ENCODE measurements at regions not wholly inside any gene's neighbourhood (a gene's known extent, or its start where the extent isn't known, plus 50 kb on each side); places are given as distances from the start of the nearest gene placed in this dataset.

- no peak for TF ChIP-seq CTCF (IDR thresholded peaks at IDR 0.05; ENCODE audit: extremely low read depth, insufficient read depth, missing control alignments)
- DNase-seq (ENCODE audit: low spot score): no peak
- in situ Hi-C loops (cut with MboI; ENCODE audit: low pct_unique_long_range_greater_than_20kb, low sequenced_read_pairs, unreplicated experiment): no loop called here
Measured at GRCh38 chr10:107930037-107930436, 765.5 kb upstream of the SORCS1 start.

- no peak for DNase-seq (ENCODE audit: low spot score)
- in situ Hi-C loops (cut with MboI; ENCODE audit: low pct_unique_long_range_greater_than_20kb, low sequenced_read_pairs, unreplicated experiment): no loop called here
- no peak for TF ChIP-seq CTCF (IDR thresholded peaks at IDR 0.05; ENCODE audit: extremely low read depth, insufficient read depth, missing control alignments)
Measured at GRCh38 chr10:107924458-107924857, 760.0 kb upstream of the SORCS1 start.

GRCh38 chr10:107919626-107920235, 755.2 kb upstream of the SORCS1 start:
- no peak for DNase-seq (ENCODE audit: low spot score)
- in situ Hi-C loops (cut with MboI; ENCODE audit: low pct_unique_long_range_greater_than_20kb, low sequenced_read_pairs, unreplicated experiment): no loop called here
- no peak for TF ChIP-seq CTCF (IDR thresholded peaks at IDR 0.05; ENCODE audit: extremely low read depth, insufficient read depth, missing control alignments)

- no peak for TF ChIP-seq CTCF (IDR thresholded peaks at IDR 0.05; ENCODE audit: extremely low read depth, insufficient read depth, missing control alignments)
- no peak for DNase-seq (ENCODE audit: low spot score)
- in situ Hi-C loops (cut with MboI; ENCODE audit: low pct_unique_long_range_greater_than_20kb, low sequenced_read_pairs, unreplicated experiment): no loop called here
Measured at GRCh38 chr10:107918171-107918570, 753.7 kb upstream of the SORCS1 start.

GRCh38 chr10:107915215-107915610, 750.7 kb upstream of the SORCS1 start:
- DNase-seq (ENCODE audit: low spot score): no peak
- in situ Hi-C loops (cut with MboI; ENCODE audit: low pct_unique_long_range_greater_than_20kb, low sequenced_read_pairs, unreplicated experiment): no loop called here
- no peak for TF ChIP-seq CTCF (IDR thresholded peaks at IDR 0.05; ENCODE audit: extremely low read depth, insufficient read depth, missing control alignments)

- no peak for DNase-seq (ENCODE audit: low spot score)
- in situ Hi-C loops (cut with MboI; ENCODE audit: low pct_unique_long_range_greater_than_20kb, low sequenced_read_pairs, unreplicated experiment): no loop called here
- no peak for TF ChIP-seq CTCF (IDR thresholded peaks at IDR 0.05; ENCODE audit: extremely low read depth, insufficient read depth, missing control alignments)
Measured at GRCh38 chr10:107914450-107915214, 750.1 kb upstream of the SORCS1 start.
